ENCODE measurements at regions not wholly inside any gene's neighbourhood (a gene's known extent, or its start where the extent isn't known, plus 50 kb on each side); places are given as distances from the start of the nearest gene placed in this dataset.

DNA sequence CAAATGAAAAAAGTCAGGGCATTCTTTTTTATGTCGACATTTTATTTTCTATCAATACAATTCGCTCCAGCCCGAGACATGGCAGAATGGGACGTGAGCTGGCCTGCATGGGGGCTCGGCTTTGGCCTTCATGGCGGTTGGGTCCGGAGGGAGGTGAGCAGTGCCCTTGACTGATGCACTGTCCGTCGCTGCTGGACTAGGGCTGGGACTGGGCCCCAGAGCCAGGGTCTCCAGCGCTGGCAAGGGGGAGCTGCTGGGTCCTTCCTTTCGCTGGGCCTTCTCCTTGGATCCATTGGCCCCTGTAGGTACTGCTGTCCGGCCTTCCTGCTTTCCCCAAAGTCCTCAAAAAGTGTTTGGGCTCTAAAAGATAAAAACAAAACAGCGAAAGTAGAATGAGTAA is 124.6 kb downstream of the EDN3 start:
- Histone ChIP-seq H3K4me2 (ENCODE audit: insufficient read depth, low read length) (no peak overlapping the region), H3K4me1 (ENCODE audit: control insufficient read depth, extremely low read depth, insufficient read depth, low read length) (no peaks in the 10 kb centered on the region), H3K4me3 (replicated peaks in 1 of 3; ENCODE audit: insufficient read depth in 1 of 3, low read depth in 1 of 3, low read length in 3 of 3) (no peak overlapping the region), H3K9ac (replicated peaks; ENCODE audit: extremely low read depth, insufficient read depth, low read length) (no peak overlapping the region), H2AFZ (ENCODE audit: low read depth, low read length) (no peak overlapping the region), H3K27me3 (ENCODE audit: control insufficient read depth in 2 of 2, insufficient read depth in 2 of 2, low read length in 2 of 2) (no peaks in the 10 kb centered on the region), H3K36me3 (ENCODE audit: control insufficient read depth in 2 of 2, extremely low read depth in 1 of 2, insufficient read depth in 2 of 2, low read length in 2 of 2) (no peaks in the 10 kb centered on the region), H3K9me3 (replicated peaks; ENCODE audit: control insufficient read depth, insufficient read depth, low read length) (no peaks in the 10 kb centered on the region), H3K79me2 (ENCODE audit: control insufficient read depth, insufficient read depth, low read length) (no peaks in the 10 kb centered on the region), H4K20me1 (replicated peaks; ENCODE audit: control insufficient read depth, extremely low read depth, insufficient read depth, low read length) (no peaks in the 10 kb centered on the region), H3K9me1 (replicated peaks; ENCODE audit: control insufficient read depth, extremely low read depth, insufficient read depth, low read length) (no peaks in the 10 kb centered on the region), H3K27ac (ENCODE audit: insufficient read depth, low read depth, low read length) (no peak overlapping the region)
- dilution Hi-C loops (cut with MboI; ENCODE audit: extremely low pct_ligation_motif_present, low sequenced_read_pairs), result no loop called here
- POLR2A ChIA-PET, result no interaction called here
- no peak for FAIRE-seq
- CTCF ChIA-PET, result interaction anchor here (0.6 to 1.4 kb wide), 2 partner anchors 21 to 71 kb away, joined by 3 to 4 read pairs; no protein-coding TSS in a partner anchor
- TF ChIP-seq JUN (IDR thresholded peaks at IDR 0.05; ENCODE audit: borderline replicate concordance, insufficient read depth, insufficient read length, low read depth), result no peak
- no peak for TF ChIP-seq EZH2 (IDR thresholded peaks at IDR 0.05; ENCODE audit: borderline replicate concordance, low read depth, low read length, severe bottlenecking)
- TF ChIP-seq POLR2A (IDR thresholded peaks at IDR 0.05; ENCODE audit: low read depth, low read length), result no peak
- TF ChIP-seq POLR2AphosphoS5 (IDR thresholded peaks at IDR 0.05; ENCODE audit: insufficient read depth, low read depth, low read length), result no peak
- TF ChIP-seq, protein P1, sequence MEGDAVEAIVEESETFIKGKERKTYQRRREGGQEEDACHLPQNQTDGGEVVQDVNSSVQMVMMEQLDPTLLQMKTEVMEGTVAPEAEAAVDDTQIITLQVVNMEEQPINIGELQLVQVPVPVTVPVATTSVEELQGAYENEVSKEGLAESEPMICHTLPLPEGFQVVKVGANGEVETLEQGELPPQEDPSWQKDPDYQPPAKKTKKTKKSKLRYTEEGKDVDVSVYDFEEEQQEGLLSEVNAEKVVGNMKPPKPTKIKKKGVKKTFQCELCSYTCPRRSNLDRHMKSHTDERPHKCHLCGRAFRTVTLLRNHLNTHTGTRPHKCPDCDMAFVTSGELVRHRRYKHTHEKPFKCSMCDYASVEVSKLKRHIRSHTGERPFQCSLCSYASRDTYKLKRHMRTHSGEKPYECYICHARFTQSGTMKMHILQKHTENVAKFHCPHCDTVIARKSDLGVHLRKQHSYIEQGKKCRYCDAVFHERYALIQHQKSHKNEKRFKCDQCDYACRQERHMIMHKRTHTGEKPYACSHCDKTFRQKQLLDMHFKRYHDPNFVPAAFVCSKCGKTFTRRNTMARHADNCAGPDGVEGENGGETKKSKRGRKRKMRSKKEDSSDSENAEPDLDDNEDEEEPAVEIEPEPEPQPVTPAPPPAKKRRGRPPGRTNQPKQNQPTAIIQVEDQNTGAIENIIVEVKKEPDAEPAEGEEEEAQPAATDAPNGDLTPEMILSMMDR (IDR thresholded peaks at IDR 0.05; ENCODE audit: extremely low read depth in 1 of 2, insufficient read depth in 1 of 2, low read depth in 1 of 2, low read length in 2 of 2), result no peak
- TF ChIP-seq MAX (IDR thresholded peaks at IDR 0.05; ENCODE audit: insufficient read depth, insufficient read length), result no peak
- no peak for TF ChIP-seq FOS (IDR thresholded peaks at IDR 0.05; ENCODE audit: borderline replicate concordance, insufficient read depth, low read length)
- TF ChIP-seq GATA2 (IDR thresholded peaks at IDR 0.05; ENCODE audit: insufficient read depth, insufficient read length, low read depth, low read length), result no peak
- no peak for TF ChIP-seq MYC (IDR thresholded peaks at IDR 0.05; ENCODE audit: low read depth, low read length)
- intact Hi-C loops (cut with micrococcal nuclease), result no loop called here
- BruUV-seq (replicated peaks), result no TSS peak
- DNase-seq (ENCODE audit: low read depth, low spot score), result no peak

Data from endothelial cell of umbilical vein (primary cell).